ENCODE measurements at regions not wholly inside any gene's neighbourhood (a gene's known extent, or its start where the extent isn't known, plus 50 kb on each side); places are given as distances from the start of the nearest gene placed in this dataset.
"Not testable (repeated sequence)": the region's sequence is repeated elsewhere in the genome, so short reads cannot be mapped to it uniquely, and the experiment has no call there.

DNA sequence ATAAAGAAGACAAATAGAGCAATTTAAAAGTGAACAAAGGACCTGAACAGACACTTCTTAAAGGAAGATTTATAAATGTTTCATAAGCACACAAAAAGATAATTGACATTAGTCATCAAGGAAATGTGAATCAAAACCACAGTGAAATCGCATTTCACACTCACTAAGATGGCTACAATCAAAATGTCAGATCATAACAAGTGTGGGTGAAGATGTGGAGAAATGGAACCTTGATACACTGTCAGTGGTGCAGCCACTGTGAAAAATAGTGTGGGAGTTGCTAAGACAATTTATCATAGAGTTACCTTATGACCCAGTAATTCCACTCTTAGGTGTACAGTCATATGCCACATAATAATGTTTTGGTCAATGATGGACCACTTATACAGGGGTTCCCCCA, 54.5 kb upstream of the HTR4 start:
- DNase-seq: no peak

DNA sequence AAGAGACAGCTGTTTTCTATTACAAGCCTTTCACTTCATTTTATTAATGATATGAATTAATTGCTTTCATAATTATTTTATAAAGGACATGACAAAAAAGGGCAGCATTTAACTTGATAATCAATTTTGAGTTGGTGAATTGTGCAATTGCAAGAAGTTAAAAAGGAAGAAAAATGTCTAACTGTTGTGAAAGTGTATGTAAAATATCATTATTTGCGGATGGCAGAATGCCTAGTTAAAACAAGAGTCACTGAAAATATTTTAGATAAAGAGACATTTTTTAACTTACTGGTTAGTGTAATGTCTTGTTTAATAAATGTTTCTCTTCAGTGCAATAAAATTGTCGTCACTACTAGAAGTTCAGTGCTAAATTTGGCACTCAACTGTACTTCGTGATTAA, 57.6 kb upstream of the HTR4 start:
- no peak for DNase-seq

DNA sequence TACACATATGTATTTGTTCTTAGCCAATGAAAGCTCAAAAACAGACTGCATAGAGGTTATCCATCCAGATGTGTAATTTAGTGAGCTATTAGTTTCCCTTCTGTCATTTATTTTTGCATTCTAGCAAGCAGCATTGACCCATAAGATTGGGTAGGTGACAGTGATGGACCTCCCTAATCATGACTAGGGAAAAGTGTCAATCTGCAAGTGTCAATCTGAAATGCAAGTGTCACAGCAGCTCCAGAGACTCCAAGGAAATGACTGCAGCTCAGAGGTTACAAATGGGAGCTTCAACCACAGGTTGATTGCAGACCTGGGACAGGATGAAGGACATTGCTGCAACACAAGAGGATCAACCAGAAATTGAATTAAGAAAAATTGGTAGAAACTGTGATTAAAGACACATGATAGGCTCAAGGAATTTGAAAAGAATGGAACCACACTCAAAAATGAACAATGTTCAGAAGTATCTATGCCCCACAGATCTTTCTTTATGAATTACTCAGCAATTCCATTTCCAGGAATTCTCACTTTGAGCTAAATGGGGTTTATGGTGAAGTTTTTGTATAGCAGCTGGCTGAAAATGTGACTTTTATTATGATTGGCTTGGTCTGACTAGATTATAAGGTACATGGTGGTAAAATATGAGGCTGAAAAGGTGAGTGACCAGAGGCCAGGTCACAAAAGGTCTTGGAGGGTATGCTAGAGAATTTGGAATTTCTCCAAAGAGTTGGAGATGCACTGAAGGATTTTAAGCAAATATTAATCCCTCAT, 59.6 kb upstream of the HTR4 start:
- DNase-seq: no peak

DNA sequence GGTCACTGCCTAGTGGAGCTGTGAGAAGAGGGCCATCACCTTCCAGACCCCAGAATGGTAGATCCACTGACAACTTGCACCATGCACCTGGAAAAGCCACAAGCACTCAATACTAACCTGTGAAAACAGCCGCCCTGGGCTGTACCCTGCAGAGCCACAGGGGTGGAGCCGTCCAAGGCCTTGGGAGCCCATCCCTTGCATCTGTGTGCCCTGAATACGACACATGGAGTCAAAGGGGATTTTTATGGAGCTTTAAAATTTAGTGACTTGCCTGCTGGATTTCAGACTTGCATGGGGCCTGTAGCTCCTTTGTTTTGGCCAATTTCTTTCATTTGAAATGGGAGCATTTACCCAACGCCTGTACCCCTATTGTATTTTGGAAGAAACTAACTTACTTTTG, 62.4 kb upstream of the HTR4 start:
- no peak for DNase-seq

DNA sequence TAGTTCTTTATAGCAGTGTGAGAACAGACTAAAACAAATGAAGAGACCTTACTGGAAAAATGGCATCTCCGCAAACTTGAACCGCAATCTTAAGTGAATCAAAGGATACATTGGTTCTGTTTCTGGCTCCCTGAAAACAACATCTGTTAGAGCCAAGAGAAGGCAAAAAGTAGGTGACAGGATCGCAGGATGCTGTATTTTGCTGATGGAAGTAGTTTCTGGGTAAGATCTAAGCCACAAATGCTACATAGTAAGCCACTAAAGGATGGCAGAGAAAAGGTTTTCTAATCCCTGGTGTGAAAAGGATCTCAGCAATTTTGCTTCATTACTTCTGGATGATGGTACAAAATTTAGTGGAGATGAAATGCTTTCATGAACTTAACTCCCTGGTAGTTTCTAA, 63.3 kb upstream of the HTR4 start:
- DNase-seq: no peak

DNA sequence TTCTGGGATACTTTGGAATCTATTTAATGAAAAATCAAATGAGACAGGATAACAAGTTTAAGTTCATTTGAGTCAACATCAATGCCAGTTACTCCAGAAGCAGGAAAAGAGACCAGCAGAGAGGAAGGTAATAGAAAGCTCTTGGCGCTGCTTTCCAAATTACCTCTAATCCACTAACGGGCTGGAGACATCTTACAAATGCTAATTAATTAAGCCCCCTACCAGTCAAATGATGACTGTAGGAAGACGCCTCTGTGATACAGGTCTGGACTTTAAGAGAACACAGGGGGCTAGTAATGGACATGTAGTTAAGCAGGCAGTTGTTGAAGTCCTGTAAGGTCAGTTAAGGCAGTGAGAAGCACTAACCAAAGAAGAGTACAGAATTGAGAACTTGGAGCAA, 65.3 kb upstream of the HTR4 start:
- DNase-seq: no peak

DNA sequence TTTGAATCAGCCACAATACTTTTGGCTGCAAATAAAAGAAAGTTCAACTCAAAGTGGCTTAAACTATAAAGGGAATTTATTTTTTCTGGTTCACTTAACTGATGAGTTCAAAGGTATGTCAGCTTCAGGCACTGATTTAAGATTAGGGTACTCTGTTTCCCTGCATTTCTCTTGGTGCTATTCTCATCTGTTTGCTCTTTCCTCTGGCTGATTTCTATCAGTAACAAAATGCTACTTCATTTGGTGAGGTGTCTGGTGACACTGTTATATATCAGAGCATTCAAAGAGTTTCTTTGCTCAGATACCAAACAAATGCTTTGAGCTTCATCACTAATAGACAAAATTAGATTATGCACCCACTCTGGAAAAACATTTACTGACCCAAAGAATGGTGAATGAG, 65.9 kb upstream of the HTR4 start:
- DNase-seq: no peak

DNA sequence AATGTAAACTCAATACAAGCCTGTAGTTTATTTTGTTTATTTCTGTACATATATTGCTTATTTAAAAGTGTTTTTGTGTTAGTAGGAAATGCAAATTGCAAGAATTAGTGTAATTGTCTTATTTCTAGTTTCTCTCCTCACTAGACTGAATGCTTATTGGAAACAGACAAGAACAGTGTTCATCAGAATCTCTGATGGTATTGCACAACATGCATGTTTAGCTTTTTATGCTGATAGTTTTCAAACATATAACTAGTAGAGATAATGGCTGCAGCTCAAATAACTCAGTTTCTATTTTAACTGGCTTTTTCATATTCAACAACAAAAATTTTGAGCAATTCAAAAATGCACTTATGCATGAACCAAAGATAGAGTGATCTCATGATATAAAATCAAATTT, 68.8 kb upstream of the HTR4 start:
- DNase-seq: no peak

DNA sequence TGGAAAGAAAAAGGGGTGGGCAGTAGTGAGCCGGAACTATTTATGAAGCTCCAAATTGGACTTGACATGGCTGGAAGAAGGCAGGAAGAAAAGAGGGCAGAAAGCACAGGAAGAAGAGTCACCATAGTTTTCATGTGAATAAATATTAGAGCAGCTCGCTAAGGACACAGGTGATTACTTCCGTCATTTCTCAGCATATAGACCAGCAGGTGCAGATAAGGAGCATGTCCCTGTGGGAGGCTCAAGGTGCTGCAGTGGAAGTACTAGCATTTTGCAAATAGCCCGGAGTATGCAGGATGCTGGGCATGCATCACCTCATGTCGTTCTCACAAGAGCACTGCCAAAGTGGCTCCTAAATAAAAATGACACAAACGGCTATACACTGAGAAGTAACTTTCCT, 71.3 kb upstream of the HTR4 start:
- no peak for DNase-seq

DNA sequence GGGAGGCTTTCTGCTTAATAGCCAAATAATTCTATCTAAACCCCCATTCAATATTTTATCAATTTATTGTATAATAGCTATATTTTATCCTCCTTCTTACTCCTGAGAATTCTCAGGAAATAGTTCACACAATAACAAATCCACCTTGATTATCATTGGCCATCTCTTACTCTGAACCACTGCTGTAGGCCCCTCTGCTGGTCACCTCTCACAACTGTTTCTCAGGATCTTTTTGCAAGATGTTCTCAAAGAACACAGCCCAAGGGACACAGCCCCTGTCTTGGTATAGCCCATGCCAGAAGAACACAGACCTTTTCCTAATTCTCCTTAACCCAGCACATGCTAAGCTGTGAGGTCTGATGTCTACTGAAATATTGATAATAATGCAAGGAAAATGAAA, 74.9 kb upstream of the HTR4 start:
- DNase-seq: no peak

DNA sequence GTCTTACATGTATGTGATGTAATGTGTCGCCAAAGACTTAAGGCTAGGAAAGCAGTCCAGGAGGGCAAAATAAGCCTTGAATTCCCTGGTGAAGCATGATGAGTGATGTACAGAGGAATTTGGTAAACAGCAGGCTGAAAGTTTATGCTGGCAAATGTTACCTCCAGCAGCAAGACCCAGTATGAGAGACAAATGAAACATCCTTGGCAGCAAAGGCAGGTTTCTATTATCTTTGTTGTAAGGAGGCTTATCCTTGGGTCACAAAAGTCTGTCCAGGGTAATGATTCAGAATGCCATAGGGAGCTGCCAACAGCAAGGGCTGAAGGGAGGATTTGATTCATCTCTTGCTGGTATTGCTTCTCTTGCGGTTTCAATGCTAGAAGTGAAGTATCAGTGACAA, 75.9 kb upstream of the HTR4 start:
- DNase-seq: no peak

DNA sequence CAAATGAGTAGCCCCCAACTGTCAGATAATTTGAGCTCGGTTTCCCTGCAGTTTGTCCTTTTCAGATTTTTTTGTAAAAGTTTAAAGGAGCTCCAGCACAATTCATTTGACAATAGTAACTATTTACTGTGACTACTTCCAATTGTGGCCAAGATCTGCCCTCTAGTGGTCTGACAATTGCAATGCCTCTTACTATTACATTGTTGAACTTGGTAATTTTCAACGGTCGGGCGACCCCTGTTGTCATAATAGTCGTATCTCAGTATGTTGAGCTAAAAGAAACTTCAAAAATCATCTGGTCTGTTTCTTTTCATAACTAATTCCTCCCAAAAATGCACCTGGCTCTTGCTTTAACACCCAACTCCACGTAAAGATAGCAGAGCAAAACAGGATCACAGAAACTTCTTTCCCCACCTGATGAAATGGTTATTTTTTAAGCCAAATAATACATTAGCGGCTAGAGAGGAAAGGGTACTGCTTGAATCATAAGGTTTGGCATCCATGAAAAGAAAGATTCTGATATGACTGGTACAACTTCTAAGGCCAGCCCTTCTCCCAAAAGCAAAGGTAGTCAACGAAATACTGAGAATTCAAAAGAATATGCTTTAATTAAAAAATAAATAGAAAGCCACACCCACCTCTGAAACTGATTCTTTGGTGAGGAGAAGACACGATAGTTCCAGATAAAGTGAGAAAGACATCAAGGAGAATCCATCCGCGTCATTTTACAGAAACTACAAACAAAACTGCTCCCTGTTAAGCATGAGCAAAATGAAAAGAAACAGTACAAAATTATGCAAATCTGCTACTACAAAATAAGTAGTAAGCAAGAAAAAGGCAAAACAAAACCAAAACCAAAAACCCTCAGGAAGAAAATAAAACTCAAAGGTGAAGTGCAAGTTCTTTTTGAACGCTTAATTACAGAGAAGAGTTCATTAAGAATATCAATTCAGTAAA, 76.9 kb upstream of the HTR4 start:
- DNase-seq: peak; percentile 52

DNA sequence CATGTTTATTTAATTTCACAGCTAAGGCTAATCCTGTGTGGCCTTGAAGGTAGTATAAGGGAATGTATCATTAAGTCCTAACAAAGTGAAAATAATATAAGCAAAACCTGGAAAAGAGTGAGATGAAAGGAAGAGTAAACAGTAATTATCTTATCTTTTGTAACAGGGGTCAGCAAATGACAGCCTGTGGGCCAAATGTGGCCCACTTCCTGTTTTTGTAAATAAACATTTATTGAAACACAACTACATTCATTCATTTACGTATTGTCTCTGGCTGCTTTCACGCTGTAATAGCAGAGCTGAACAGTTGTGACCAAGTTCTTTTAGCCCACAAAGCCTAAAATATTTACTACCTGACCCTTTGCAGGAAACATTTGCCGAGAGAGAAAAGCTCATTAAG, 78.4 kb upstream of the HTR4 start:
- no peak for DNase-seq

DNA sequence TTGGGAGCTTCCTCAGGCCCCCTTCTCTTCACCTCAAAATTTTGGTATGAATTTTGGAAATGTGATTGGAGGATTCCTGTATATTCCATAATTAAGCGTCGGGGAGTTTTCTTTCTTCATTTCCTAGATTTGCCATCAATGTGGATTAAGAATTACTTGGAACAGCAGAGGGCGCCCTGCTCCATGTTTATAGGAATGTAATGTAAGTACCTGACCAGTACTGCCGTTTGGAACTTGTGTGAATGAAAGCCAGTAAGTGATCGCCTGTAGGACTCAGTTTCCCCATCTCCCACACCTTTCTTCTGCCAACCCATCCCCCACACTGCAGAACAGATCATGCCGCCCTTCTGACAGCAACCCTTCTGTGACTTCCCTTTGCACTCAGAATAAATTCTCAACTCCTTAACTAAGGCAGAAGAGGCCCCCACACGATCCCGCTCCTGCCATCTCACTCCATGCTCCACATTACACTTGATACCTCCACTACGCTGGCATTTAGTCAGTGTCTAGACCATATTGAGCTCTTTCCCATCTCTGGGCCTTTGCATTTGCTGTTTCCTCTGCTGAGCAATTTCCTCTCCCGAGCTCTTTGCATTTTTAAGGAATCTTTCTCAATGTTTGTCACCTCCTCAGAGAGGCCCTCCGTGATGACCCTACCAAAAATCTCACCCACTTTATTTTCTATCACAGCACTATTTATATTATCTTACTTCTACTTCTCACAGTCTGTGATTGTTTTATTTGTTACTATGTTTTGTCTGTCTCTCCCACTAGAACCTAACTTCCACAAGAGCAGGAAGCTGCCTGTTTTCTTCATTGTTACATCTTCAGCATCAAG, 79.5 kb upstream of the HTR4 start:
- peak; percentile 16 for DNase-seq

DNA sequence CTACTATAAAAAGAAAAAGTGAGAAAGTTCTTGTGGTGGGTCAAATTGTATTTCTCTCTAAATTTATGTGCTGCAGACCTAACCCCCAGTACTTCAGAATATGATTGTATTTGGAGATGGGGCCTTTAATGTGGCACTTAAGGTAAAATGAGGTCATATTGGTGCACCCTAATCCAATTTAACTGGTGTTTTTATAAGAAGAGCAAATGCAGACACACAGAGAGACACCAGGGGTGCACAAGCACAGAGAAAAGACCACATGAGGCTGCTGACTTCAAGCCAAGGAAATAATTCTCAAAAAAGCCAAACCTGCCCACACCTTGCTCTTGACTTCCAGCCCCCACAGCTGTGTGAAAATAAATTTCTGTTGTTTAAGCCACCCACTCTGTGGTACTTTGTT, 80.2 kb upstream of the HTR4 start:
- DNase-seq: no peak

DNA sequence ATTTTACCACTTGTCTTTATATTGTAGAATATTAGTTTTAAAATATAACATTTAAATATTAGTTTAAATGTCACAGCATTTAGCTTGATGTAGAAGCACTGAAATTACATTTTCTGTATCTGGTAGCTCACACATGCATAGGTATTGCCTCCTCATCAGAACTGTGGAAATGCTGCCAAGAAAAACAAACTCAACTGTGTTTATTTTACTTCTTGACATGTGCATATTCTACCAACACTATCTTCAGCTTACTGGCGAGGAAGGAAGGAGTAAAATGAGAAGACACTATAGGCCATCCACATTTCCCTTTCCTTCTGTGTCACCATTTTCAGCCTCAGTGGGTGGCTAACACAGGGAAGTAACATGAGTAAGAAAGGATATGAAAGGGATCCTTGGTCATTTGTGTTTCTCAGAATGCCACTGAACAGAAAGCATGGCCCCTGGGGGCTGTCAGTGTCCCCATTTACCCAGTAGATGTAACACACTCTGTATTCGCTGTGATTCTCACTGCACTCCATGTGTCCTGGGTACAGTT, 81.0 kb upstream of the HTR4 start:
- no peak for DNase-seq

DNA sequence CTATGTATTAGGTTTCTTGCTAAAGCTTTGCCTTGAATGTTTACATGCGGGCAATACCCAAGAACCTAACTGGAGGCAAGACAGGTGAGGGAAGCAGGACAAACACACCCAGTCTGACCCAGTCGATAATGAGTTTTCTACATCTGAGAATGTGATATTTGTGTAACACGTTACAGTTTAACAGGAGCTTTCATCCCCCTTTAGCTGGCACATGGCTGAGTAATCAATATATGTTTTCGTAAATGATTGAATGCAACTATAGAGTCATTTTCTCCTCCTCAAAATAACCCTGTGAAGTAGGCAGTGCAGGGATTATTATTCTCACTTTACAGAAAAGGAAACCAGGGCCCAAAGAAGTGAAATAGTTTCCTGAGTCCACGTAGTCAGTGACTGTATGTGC, 84.7 kb upstream of the HTR4 start:
- DNase-seq: no peak

DNA sequence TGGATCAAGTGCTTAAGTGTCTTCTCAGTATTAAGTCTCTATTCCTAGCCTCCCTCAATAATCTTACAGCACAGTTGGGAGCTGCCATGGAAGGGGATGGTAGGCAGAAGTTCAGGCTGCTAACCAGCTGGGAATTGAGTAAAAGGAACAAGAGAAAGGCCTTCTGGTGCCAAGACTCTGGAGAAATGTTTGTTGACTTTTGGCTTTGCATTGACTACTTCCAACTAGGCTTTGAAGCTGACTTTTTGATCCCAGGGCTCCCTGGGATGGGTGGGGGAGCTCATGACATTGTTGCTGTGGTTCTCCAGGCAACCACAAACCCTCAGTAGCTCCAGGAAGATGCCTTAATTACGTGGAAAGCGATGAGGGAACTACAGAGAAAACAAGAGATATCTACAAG, 85.2 kb upstream of the HTR4 start:
- DNase-seq: no peak

DNA sequence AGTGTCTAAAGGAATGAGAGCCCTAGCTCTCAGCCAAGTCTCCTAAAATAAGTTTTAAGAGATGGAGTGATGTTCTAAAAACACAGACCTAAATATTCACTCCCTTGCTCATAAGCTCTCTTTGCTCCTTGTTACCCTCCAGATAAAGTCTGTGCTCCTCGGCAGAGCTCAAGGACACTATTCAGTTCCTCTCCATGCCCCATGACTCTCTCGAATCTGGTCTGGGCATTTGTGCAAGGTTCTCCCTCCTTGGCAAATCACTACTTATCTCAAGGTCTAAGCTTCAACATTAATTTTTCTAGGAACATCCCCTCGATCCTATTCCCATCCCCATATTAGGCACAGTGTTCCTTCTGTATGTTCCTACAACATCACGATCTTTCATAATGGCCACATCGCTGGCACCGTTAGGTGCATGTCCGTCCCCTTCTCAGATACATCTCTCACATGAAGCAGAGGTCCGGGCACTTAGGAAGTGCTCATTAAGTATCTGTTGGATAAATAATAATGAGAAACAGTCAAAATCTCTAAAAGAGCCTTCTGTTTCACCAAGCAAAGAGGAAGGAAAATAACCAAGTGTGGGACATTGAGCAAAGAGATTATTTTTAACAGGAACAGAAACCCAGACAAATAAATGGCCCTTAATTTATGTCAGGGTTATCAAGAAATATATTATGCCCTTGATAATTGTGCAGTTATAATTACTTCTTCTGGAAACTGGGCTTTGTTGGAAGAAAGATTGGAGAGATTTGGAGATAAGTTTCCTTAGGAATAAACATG, 85.9 kb upstream of the HTR4 start:
- DNase-seq: no peak

DNA sequence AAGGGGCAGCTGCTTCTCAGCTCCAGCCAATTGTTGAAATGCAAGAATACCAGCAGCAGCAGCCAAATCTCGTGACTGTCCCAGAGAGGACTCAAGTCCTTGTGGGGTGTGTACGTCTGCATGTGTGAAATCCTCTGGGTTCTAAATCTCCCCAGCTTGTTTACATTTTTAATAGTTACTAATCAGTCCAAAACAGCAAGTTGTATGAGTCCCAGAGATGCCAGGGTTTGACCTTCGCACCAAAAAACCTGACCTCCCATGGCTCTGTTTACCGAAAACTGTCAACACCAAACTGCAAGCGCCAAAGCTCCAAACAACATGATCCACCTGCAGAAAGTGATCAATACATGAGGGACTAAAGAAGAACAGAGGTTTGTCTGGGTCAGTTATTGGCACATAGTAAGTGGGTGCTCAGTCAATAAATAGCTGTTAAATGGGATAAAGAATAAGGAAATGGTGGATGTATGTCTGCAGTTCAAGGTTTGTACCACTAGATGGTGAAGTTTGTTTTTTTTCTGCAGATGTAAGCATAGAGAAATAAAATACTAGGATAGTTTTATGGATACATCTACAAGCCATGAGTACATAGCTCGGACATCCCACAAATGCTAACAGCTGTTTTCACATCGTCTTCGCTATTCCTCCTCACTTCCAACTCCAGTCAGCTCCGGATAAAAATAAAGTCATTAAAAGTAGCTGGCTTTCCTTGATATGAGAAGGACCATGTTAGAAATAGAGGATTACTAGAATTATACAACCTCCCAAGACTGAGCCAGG, 85.3 kb upstream of the ADRB2 start:
- no peak for DNase-seq

DNA sequence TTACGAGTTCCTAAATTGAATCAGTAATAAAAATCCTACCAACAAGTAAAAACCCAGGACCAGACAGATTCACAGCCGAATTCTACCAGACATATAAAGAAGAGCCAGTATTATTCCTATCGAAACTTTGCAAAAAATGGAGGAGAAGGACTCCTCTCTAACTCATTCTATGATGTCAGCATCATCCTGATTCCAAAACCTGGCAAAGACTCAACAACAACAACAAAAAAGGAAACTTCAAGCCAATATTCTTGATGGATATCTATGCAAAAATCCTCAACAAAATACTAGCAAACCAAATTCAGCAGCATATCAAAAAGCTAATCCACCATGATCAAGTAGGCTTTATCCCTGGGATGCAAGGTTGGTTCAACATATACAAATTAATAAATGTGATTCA, 84.6 kb upstream of the ADRB2 start:
- DNase-seq: not testable (repeated sequence)
